ENCODE measurements at regions not wholly inside any gene's neighbourhood (a gene's known extent, or its start where the extent isn't known, plus 50 kb on each side); places are given as distances from the start of the nearest gene placed in this dataset.

DNA sequence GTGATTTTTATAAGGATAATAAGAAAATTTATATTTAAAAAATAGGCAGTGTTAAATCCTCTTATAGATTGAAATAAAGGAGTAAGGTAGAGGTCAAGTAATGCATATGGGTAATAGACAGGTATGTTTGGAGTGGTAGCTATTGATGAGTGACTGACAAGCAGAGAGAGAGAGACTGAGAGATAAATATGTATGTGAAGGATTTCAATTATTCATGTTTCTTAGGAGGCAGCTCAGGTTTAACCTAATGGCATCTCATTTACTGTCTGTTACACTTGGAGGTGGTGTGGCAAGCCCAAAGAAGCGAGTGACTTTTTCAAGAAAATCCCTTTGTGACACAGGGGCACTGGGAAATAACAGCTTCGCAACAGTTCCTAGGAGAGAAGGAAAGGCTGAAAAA is 120.2 kb downstream of the KIF2B start:
- DNase-seq (no peak), ATAC-seq (ENCODE audit: low read depth) (no peak)
- POLR2A ChIA-PET: no interaction called here
- Mint-ChIP-seq H3K27me3 (no peaks in the 10 kb centered on the region), H3K4me3 (no peak overlapping the region), H3K27ac (no peak overlapping the region), H3K4me1 (no peaks in the 10 kb centered on the region), H3K9me3 (no peaks in the 10 kb centered on the region), H3K36me3 (no peaks in the 10 kb centered on the region)

- Mint-ChIP-seq H3K9me3 (peaks cover 5% of the 10 kb centered on the region), H3K4me1 (no peaks in the 10 kb centered on the region), H3K36me3 (no peaks in the 10 kb centered on the region), H3K27ac (no peak overlapping the region), H3K4me3 (no peak overlapping the region), H3K27me3 (no peaks in the 10 kb centered on the region)
- DNase-seq (no peak), ATAC-seq (ENCODE audit: low read depth) (no peak)
- POLR2A ChIA-PET: no interaction called here
Observed at GRCh38 chr17:53948323-53948722, 125.6 kb downstream of the KIF2B start.

- ATAC-seq (ENCODE audit: low read depth): no peak
- POLR2A ChIA-PET: no interaction called here
- DNase-seq: no peak
- Mint-ChIP-seq H3K27ac (no peak overlapping the region), H3K9me3 (peaks cover 12% of the 10 kb centered on the region), H3K36me3 (no peaks in the 10 kb centered on the region), H3K4me3 (no peak overlapping the region), H3K27me3 (no peaks in the 10 kb centered on the region), H3K4me1 (no peaks in the 10 kb centered on the region)
Observed at GRCh38 chr17:53949473-53950090, 126.9 kb downstream of the KIF2B start.

DNA sequence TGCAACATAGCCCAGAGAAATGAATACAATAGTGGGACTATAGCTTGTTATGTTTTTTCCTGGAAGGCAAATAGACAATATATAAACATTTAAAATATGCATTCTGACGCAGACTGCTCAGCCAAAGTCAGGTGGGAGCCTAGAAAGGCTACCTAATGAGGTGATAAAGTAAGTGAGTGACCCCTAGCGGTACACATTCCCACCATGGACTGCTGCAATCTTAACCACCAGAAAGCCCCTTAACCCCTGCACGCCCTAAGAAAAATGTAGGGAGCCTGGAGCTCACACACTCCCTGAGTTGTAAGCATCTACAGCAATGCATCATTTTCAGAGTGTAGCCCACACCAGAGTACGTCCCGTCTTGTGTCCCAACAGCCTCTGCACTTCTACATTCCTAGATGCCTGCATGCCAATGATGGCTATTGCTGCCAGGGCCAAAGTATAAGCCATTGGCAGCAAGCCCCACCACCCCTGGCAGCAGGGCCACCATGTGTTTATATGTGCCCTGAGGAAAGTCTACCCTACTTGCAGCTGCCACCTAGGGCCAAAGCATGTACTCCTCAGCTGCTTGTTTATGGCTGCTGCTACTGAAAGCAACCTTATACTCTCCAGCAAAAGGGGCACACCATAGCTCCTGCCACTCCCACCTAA is 127.6 kb downstream of the KIF2B start:
- Mint-ChIP-seq H3K36me3 (no peaks in the 10 kb centered on the region), H3K27ac (no peak overlapping the region), H3K27me3 (no peaks in the 10 kb centered on the region), H3K9me3 (peaks cover 15% of the 10 kb centered on the region), H3K4me3 (no peak overlapping the region), H3K4me1 (no peaks in the 10 kb centered on the region)
- POLR2A ChIA-PET: no interaction called here
- DNase-seq: no peak
- no peak for ATAC-seq (ENCODE audit: low read depth)

DNA sequence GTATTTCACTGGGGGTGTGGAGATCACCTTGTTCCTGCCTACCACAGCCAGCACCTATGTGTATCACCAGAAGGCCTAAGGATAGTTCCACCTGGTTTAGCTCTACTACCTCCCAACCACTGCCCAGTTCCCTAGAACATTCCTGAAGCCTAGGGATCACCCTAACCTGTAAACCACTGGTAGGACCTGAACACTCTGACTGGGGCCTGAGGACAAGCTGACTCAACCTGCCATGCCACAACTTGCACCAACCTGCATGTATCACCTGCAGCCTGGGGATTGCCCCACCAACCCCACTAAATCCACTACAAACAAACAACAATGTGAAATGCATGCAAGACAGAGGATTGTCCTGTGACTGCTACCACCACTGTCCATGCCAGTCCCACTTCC is 128.1 kb downstream of the KIF2B start:
- no peak for ATAC-seq (ENCODE audit: low read depth)

GRCh38 chr17:53971361-53971760 is 148.6 kb downstream of the KIF2B start:
- DNase-seq: no peak

More for the DNA sequence above, 128.1 kb downstream of the KIF2B start:
- H3K9me3 Mint-ChIP-seq: peaks cover 15% of the 10 kb centered on the region
- H3K27me3 Mint-ChIP-seq: no peaks in the 10 kb centered on the region
- no peak overlapping the region for H3K27ac Mint-ChIP-seq
- H3K36me3 Mint-ChIP-seq: no peaks in the 10 kb centered on the region
- no peak overlapping the region for H3K4me3 Mint-ChIP-seq
- H3K4me1 Mint-ChIP-seq: no peaks in the 10 kb centered on the region
- no peak for DNase-seq
- POLR2A ChIA-PET: no interaction called here

GRCh38 chr17:53979991-53980390 is 157.3 kb downstream of the KIF2B start:
- Mint-ChIP-seq H3K27ac (no peak overlapping the region), H3K4me1 (no peaks in the 10 kb centered on the region), H3K27me3 (no peaks in the 10 kb centered on the region), H3K9me3 (peaks cover 8% of the 10 kb centered on the region), H3K36me3 (no peaks in the 10 kb centered on the region), H3K4me3 (no peak overlapping the region)
- DNase-seq (no peak), ATAC-seq (ENCODE audit: low read depth) (no peak)
- POLR2A ChIA-PET: no interaction called here

More at GRCh38 chr17:53971361-53971760, 148.6 kb downstream of the KIF2B start:
- H3K4me1 Mint-ChIP-seq: no peaks in the 10 kb centered on the region
- H3K4me3 Mint-ChIP-seq: no peak overlapping the region
- no peaks in the 10 kb centered on the region for H3K36me3 Mint-ChIP-seq
- ATAC-seq (ENCODE audit: low read depth): no peak
- POLR2A ChIA-PET: no interaction called here
- peaks cover 2% of the 10 kb centered on the region for H3K9me3 Mint-ChIP-seq
- no peak overlapping the region for H3K27ac Mint-ChIP-seq
- H3K27me3 Mint-ChIP-seq: no peaks in the 10 kb centered on the region

GRCh38 chr17:53996131-53996530 is 173.4 kb downstream of the KIF2B start:
- Mint-ChIP-seq H3K27me3 (no peaks in the 10 kb centered on the region), H3K4me3 (no peak overlapping the region), H3K4me1 (no peaks in the 10 kb centered on the region), H3K27ac (no peak overlapping the region), H3K9me3 (peaks cover 1% of the 10 kb centered on the region), H3K36me3 (no peaks in the 10 kb centered on the region)
- DNase-seq: no peak
- no peak for ATAC-seq (ENCODE audit: low read depth)
- POLR2A ChIA-PET: no interaction called here

- no peak overlapping the region for H3K4me3 Mint-ChIP-seq
- H3K27ac Mint-ChIP-seq: no peak overlapping the region
- no peaks in the 10 kb centered on the region for H3K4me1 Mint-ChIP-seq
- no peak for DNase-seq
- POLR2A ChIA-PET: no interaction called here
- no peak for ATAC-seq (ENCODE audit: low read depth)
- no peaks in the 10 kb centered on the region for H3K36me3 Mint-ChIP-seq
- no peaks in the 10 kb centered on the region for H3K27me3 Mint-ChIP-seq
- peaks cover 1% of the 10 kb centered on the region for H3K9me3 Mint-ChIP-seq
Observed at GRCh38 chr17:53996890-53997289, 174.2 kb downstream of the KIF2B start.

- ATAC-seq (ENCODE audit: low read depth) (no peak), DNase-seq (no peak)
- H3K27ac Mint-ChIP-seq: no peak overlapping the region
- no peaks in the 10 kb centered on the region for H3K4me1 Mint-ChIP-seq
- H3K36me3 Mint-ChIP-seq: no peaks in the 10 kb centered on the region
- H3K9me3 Mint-ChIP-seq: peaks cover 3% of the 10 kb centered on the region
- POLR2A ChIA-PET: no interaction called here
- no peaks in the 10 kb centered on the region for H3K27me3 Mint-ChIP-seq
- H3K4me3 Mint-ChIP-seq: no peak overlapping the region
Observed at GRCh38 chr17:54007855-54008254, 185.1 kb downstream of the KIF2B start.

GRCh38 chr17:54009502-54009901 is 186.8 kb downstream of the KIF2B start:
- no peaks in the 10 kb centered on the region for H3K36me3 Mint-ChIP-seq
- no peaks in the 10 kb centered on the region for H3K4me1 Mint-ChIP-seq
- no peak for DNase-seq
- H3K4me3 Mint-ChIP-seq: no peak overlapping the region
- no peak overlapping the region for H3K27ac Mint-ChIP-seq
- no peaks in the 10 kb centered on the region for H3K27me3 Mint-ChIP-seq
- no peak for ATAC-seq (ENCODE audit: low read depth)
- POLR2A ChIA-PET: no interaction called here
- peaks cover 3% of the 10 kb centered on the region for H3K9me3 Mint-ChIP-seq

DNA sequence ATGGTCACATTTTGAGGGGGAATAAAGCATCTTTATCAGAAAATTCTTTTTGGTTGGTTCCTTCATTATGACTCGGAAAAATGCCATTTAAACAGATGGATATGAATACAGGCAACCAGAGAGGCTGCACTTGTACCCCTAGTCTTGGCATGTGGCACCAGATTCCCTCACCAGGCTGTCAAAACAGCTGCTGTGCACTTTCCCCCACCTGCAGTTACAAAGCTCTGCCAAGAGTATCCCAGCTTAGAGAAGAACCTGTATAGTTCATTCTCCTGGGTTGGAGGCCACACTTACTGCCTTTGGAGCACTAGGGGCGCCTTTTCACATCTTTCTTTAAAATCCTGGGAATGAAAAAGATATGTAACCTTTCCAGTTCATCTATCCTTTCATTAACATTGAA is 190.3 kb downstream of the KIF2B start:
- DNase-seq: no peak
- Mint-ChIP-seq H3K4me1 (no peaks in the 10 kb centered on the region), H3K36me3 (no peaks in the 10 kb centered on the region), H3K27me3 (no peaks in the 10 kb centered on the region), H3K9me3 (peaks cover 5% of the 10 kb centered on the region), H3K27ac (no peak overlapping the region), H3K4me3 (no peak overlapping the region)
- POLR2A ChIA-PET: no interaction called here
- no peak for ATAC-seq (ENCODE audit: low read depth)

GRCh38 chr17:54015734-54016133 is 193.0 kb downstream of the KIF2B start:
- Mint-ChIP-seq H3K4me1 (no peaks in the 10 kb centered on the region), H3K36me3 (no peaks in the 10 kb centered on the region), H3K9me3 (peaks cover 4% of the 10 kb centered on the region), H3K4me3 (no peak overlapping the region), H3K27me3 (no peaks in the 10 kb centered on the region), H3K27ac (no peak overlapping the region)
- no peak for DNase-seq
- no peak for ATAC-seq (ENCODE audit: low read depth)
- POLR2A ChIA-PET: no interaction called here

- Mint-ChIP-seq H3K36me3 (no peaks in the 10 kb centered on the region), H3K27me3 (no peaks in the 10 kb centered on the region), H3K27ac (no peak overlapping the region), H3K4me3 (no peak overlapping the region), H3K4me1 (no peaks in the 10 kb centered on the region), H3K9me3 (peaks cover 5% of the 10 kb centered on the region)
- POLR2A ChIA-PET: no interaction called here
- no peak for DNase-seq
- ATAC-seq (ENCODE audit: low read depth): no peak
Observed at GRCh38 chr17:54021418-54021817, 198.7 kb downstream of the KIF2B start.

All from activated naive CD8-positive, alpha-beta T cell treated with anti-CD3 and anti-CD28 coated beads, Interleukin-2, amount 10 ng/mL, durations not matched to agents 7 days and 5 days (primary cell).